GM03348 (cell line): ENCODE measurements at regions not wholly inside any gene's neighbourhood (a gene's known extent, or its start where the extent isn't known, plus 50 kb on each side); places are given as distances from the start of the nearest gene placed in this dataset.
A peak's percentile ranks its signal among the peaks of the same experiment; 100 is the strongest.

Experiments
- DNase-seq: peaks from one replicate; pipeline ENCODE4 v3.0.0; 2012; ENCODE audit warnings: low spot score

- DNase-seq = peak; percentile 44
Observed at GRCh38 chr12:127888943-127889719, 377.8 kb upstream of the TMEM132C start.

DNA sequence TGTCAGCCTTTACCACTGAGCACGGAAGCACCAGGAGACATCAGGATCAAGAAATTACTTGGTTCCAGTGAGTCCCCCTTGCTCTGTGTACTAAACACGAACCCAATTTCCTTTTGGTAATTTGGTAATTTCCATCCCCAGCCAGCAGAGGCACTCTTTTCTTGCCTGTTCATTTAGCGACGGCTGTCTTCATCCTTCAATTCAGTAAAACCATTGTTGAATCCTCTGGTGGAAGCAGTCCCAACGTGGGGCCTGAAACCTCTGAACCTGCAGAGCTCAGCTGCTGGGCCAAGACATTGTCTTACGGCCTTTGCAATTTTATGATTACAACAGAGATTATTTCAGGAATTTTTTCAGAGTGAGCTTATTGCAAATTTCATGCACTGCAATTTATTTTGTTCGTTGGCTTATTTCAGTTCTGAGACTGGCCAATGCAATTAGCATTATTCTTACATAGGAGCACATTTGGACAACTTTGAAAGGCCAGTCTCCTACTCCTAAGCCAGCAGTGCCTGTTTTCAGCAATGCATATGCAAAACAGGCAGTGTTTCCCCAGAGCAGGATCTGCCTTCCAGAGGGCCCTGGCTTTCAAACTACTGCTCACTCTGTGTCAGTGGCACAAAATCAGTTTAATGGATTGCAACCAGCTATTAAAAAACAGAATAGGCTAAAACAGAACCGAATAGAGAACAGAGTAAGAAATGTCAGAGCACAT lies 372.9 kb upstream of the TMEM132C start:
- DNase-seq = no peak

GRCh38 chr12:127896661-127897060 lies 370.3 kb upstream of the TMEM132C start:
- no peak for DNase-seq

- no peak for DNase-seq
Observed at GRCh38 chr12:127898616-127899015, 368.4 kb upstream of the TMEM132C start.

DNA sequence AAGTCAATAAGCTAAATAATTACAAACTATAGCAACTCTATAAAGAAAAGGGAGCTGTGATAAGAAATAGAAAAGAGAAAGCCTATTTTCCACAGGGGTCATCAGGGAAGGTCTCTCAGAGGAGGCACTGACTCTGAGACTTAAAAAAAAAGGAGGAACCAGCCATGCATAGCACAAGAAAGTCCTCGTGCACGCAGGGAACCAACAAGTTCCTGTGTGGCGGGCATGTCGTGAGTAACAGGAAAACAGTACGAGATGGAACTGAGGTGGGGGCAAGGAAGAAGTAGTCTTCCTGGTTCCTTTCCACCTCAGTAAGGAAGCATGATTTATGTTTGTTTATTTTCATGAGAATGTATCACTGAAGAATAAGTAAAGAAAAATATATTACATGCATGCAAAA lies 367.0 kb upstream of the TMEM132C start:
- no peak for DNase-seq

GRCh38 chr12:127900386-127900785 lies 366.6 kb upstream of the TMEM132C start:
- no peak for DNase-seq

- DNase-seq = peak; percentile 61
Observed at GRCh38 chr12:127903146-127903545, 363.8 kb upstream of the TMEM132C start.

GRCh38 chr12:127909041-127909440 lies 357.9 kb upstream of the TMEM132C start:
- peak; percentile 23 for DNase-seq

GRCh38 chr12:127911291-127911690 lies 355.7 kb upstream of the TMEM132C start:
- no peak for DNase-seq

DNA sequence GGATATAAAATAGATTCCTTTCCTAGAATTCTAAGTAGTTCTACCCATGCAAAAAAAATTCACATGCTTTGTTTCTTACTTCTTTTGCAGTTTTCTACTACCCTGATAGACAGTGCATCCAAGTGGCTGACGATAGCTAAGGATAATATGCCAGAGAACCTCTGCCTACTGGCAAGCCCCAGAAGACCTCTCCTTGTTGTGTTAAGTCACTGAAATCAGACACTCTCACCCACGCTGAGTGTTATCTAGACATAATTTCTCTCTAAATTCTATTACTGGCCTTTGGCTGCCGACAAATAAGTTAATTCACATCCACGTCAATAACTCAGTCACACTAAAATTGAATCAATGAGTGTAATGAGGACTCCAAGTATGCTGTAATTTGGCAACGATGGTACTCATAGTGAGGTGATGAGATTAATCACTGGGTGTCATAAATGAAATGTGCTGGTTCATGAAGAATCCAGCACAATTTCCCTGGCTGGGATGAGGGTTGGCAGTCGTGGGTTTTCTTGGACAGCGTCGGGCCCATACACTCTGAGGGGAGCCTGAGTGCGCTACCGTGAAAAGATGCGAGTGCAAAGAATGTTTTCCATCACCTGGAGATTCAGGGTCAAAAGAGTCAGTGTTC lies 354.8 kb upstream of the TMEM132C start:
- DNase-seq = no peak

- no peak for DNase-seq
Observed at GRCh38 chr12:127923501-127923900, 343.5 kb upstream of the TMEM132C start.

GRCh38 chr12:127925971-127926370 lies 341.0 kb upstream of the TMEM132C start:
- peak; percentile 41 for DNase-seq

- DNase-seq = no peak
Observed at GRCh38 chr12:127928178-127928577, 338.8 kb upstream of the TMEM132C start.

DNA sequence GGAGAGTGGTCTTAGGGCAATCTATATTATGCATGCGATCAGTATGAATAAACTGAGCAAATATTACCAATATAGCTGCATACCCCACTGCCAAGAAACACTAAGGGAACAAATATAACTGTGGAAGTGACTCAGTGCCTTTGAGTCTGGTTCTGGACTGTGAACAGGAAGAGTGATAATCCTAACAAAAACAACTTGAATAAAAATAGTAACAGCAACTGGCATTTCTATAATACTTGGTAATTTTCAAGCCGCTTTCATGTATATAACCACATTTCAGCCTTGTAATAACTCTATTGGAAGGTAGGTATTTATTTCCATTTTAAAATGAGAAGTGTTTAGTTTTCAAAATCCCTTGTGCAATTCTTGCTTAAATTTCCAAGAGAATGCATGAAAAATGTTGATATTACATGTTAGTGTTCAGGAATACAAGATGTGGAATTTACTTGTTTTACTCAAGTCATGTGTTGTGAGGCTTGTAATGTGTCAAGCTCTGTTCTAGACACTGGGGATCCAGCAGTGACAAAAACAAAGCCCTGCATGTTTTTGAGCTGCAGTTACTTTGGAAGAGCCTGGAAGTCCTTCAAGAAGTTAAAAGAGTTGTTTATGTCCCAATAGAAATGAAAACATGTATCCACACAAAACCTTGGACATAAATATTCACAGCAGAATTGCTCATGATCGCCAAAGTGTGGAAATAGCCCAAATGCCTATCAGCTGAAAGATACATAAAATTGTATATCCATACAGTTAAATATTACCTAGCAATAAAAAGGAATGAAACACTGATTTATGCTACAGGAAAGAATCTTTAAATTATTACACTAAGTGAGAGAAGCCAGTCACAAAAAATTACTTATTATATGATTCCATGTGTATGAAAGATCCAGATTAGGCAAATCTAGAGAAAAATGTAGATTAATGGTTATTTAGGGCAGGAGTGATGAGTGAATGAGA lies 338.1 kb upstream of the TMEM132C start:
- peak; percentile 33 for DNase-seq

GRCh38 chr12:127930122-127930521 lies 336.8 kb upstream of the TMEM132C start:
- DNase-seq = no peak

GRCh38 chr12:127934409-127934808 lies 332.6 kb upstream of the TMEM132C start:
- DNase-seq = no peak

DNA sequence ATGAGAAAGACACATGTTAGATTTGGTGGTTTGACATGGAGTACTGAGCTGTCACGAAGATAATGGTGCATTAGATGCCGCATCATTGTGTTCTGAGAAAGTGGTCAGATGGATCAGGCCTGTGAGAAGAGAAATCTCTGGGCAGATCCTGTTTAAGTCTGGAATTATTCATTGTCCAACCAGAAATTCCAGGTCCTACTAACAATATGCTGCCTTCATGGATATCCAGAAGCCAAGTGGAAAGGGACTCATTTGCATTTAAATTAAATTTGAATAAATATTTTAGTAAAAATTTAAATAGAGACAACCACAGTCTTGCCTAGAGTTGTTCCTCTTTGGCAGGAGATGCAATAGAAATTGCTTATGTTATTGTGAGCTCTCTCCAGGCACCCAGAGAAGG lies 330.5 kb upstream of the TMEM132C start:
- no peak for DNase-seq

GRCh38 chr12:127941332-127941731 lies 325.6 kb upstream of the TMEM132C start:
- DNase-seq = no peak

GRCh38 chr12:127942981-127943380 lies 324.0 kb upstream of the TMEM132C start:
- no peak for DNase-seq

DNA sequence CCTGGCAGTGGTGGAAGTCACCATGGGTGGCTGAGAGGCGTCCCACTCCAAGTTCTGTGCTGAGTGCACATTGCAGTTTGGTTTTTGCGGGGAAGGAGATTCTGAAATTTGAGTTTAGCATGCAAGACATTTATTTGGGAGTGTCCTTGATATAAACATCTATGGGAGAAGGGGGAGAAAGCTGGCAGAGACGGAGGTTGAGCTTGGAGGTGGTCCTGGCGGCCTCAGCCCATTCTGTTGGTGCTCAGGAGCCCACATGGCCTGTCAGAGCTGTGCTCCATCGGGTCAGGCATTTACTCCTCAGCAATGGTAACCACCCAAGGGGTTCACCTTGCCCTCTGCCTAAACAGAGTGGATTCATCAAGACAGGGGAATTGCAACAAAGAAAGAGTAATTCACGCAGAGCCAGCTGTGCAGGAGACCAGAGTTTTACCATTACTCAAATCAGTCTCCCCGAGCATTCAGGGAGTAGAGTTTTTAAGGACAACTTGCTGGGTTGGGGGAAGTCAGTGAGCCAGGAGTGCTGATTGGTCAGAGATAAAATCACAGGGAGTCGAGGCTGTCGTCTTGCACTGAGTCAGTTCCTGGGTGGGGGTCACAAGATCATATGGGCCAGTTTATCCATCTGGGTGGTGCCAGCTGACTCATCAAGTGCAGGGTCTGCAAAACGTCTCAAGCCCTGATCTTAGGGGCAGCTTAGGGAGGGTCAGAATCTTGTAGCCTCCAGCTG lies 323.3 kb upstream of the TMEM132C start:
- DNase-seq = no peak

- DNase-seq = no peak
Observed at GRCh38 chr12:127944211-127944899, 322.6 kb upstream of the TMEM132C start.
